GM10266 (cell line): ENCODE measurements at regions not wholly inside any gene's neighbourhood (a gene's known extent, or its start where the extent isn't known, plus 50 kb on each side); places are given as distances from the start of the nearest gene placed in this dataset.

Source experiments
- DNase-seq: peaks from one replicate; pipeline ENCODE4 v3.0.0; 2012; ENCODE audit errors: extremely low spot score
- TF ChIP-seq, protein P1 (sequence below): IDR thresholded peaks from 2 replicates; pipeline ENCODE4 v1.5.1; 2012; ENCODE audit warnings: mild to moderate bottlenecking, low read depth; ENCODE audit not compliant: control insufficient read depth, insufficient read depth; ENCODE audit errors: missing control alignments

DNA sequence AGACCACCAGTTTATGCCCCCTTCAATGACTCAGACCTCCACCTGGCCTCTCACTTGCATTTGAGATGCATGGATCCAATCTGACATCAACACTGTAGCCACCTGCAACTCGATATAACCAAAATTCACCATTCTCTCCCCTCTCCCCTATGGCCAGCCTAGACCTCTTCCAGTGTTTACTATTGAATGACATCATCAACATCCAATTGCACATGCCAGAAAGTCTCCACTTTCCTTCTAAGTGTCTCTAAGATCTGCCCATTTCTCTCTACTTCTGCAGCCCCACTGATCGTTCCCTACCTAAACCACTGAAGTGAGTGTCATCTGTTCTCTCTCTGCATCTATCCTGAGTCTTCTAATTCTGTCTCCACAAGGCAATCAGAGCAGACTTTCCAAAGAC, 151.3 kb upstream of the APCDD1 start:
- DNase-seq: no peak
- TF ChIP-seq, protein P1, sequence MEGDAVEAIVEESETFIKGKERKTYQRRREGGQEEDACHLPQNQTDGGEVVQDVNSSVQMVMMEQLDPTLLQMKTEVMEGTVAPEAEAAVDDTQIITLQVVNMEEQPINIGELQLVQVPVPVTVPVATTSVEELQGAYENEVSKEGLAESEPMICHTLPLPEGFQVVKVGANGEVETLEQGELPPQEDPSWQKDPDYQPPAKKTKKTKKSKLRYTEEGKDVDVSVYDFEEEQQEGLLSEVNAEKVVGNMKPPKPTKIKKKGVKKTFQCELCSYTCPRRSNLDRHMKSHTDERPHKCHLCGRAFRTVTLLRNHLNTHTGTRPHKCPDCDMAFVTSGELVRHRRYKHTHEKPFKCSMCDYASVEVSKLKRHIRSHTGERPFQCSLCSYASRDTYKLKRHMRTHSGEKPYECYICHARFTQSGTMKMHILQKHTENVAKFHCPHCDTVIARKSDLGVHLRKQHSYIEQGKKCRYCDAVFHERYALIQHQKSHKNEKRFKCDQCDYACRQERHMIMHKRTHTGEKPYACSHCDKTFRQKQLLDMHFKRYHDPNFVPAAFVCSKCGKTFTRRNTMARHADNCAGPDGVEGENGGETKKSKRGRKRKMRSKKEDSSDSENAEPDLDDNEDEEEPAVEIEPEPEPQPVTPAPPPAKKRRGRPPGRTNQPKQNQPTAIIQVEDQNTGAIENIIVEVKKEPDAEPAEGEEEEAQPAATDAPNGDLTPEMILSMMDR: no peak

GRCh38 chr18:10304853-10305252, 149.6 kb upstream of the APCDD1 start:
- TF ChIP-seq, protein P1: no peak
- no peak for DNase-seq

DNA sequence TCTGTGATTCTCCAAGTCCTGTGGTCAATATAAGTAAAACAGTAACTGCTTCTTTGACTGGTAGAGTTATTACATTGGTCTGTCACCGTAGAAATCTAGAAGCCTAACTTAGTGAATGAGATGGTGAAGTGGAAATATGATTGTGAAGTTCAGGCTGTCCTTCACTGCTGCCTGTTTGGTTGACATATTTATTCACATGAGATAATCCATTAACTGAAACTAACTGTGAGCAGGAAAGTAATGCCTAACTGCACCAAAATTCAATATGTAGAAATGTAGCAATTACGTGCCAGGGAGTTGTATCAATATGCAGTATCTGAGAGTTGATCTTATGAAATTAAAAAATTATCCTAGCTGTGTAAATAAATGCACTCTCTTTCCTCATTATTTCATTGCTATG, 147.7 kb upstream of the APCDD1 start:
- TF ChIP-seq, protein P1: no peak
- DNase-seq: no peak

- DNase-seq: no peak
- TF ChIP-seq, protein P1: no peak
Observed at GRCh38 chr18:10308154-10308553, 146.3 kb upstream of the APCDD1 start.

DNA sequence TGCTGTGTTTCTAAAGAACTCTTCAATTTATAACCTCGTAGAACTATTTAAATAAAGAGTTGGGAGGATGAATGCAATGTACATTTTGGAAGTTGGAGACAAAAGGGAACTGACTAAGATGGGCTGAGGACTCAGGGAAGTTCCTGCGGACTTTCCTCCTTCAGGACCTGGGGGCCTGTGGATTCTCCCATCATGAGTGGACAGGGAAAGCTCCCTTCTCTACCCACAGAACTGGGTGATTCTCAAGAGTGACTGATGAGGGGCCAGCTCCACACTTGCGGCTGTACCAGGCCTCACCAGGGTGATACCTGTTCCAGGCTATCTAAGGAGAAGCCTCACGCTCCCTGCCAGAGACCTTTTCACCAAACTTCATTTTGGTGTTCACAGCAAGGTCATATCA, 143.8 kb upstream of the APCDD1 start:
- TF ChIP-seq, protein P1: no peak
- no peak for DNase-seq

DNA sequence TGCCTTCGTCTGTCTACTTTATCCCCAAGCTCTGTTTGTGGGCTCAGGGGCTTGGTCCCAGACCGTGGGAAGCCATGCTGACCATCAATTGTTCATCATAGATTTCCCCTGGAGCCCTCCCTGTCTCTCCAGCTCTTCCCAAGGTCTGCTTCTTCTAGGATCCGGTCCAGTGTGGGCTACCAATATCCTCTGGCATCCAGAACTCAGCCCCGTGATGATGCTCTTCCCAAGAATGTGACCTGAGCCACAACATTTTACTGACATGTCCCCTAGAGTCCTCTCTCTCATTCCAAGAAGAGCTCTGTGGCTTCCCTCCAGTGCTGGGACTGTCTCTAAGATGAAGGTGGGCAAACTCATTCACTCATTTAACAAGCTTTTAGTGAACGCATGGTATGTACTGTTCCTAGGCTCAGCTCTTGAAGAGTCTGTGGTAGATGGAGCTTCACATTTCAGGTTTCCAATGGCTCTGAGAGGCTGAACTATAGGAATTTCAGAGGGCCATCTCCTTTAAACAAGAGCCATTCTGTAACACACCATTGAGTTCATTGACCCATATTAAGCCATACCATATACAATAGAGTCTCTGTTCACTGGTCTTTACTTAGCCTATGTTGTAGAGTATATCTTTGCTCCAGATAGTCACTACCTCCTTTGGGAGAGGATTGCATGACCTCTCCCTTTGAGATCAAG, 142.0 kb upstream of the APCDD1 start:
- DNase-seq: no peak
- TF ChIP-seq, protein P1: no peak

DNA sequence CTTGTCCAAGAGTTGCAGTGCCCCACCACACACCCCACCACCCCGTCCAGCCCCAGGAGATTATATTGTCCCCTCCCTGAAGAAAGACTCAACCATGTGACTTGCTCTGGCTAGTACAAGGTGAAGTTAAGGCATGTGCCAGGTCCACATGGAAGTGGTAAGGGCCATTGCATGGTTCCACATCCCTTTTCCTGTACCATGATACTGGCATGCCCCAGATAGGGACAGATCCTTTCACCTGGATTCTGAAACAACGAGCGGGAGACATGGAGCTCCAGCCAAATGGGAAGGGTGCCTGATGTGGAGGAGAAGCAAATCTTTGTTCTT, 141.5 kb upstream of the APCDD1 start:
- TF ChIP-seq, protein P1: no peak
- no peak for DNase-seq
